BE2C (cell line): ENCODE measurements at regions not wholly inside any gene's neighbourhood (a gene's known extent, or its start where the extent isn't known, plus 50 kb on each side); places are given as distances from the start of the nearest gene placed in this dataset.

Experiments used
- DNase-seq: peaks from one replicate; pipeline ENCODE4 v3.0.0-alpha.2; 2020
- H3K27me3 ChIP-seq: fragments of 250-450 bp; sonication (Bioruptor Pico); 2 replicates; pipeline ENCODE4 v1.5.1; 2020; ENCODE audit warnings: mild to moderate bottlenecking
- H3K36me3 ChIP-seq: fragments of 250-450 bp; sonication (Bioruptor Pico); 2 replicates; pipeline ENCODE4 v1.5.1; 2020; ENCODE audit warnings: mild to moderate bottlenecking
- H3K4me1 ChIP-seq: fragments of 250-450 bp; sonication (Bioruptor Pico); 2 replicates; pipeline ENCODE4 v1.5.1; 2020
- H3K4me3 ChIP-seq: 2 replicates; pipeline ENCODE4 v1.5.1; 2011; ENCODE audit warnings: low read depth, low read length
- H3K9me3 ChIP-seq: fragments of 250-450 bp; sonication (Bioruptor Pico); 2 replicates; pipeline ENCODE4 v1.5.1; 2020
- CTCF ChIP-seq: IDR thresholded peaks from 2 replicates; pipeline ENCODE4 v1.5.1; 2012; ENCODE audit warnings: mild to moderate bottlenecking, low read depth, low read length

GRCh38 chr2:107187870-107188269 lies 301.9 kb upstream of the ST6GAL2 start:
- no peaks in the 10 kb centered on the region for H3K9me3 ChIP-seq
- no peak for TF ChIP-seq CTCF
- H3K36me3 ChIP-seq, result no peaks in the 10 kb centered on the region
- H3K4me3 ChIP-seq, result no peak overlapping the region
- no peaks in the 10 kb centered on the region for H3K4me1 ChIP-seq
- DNase-seq, result no peak
- no peaks in the 10 kb centered on the region for H3K27me3 ChIP-seq

DNA sequence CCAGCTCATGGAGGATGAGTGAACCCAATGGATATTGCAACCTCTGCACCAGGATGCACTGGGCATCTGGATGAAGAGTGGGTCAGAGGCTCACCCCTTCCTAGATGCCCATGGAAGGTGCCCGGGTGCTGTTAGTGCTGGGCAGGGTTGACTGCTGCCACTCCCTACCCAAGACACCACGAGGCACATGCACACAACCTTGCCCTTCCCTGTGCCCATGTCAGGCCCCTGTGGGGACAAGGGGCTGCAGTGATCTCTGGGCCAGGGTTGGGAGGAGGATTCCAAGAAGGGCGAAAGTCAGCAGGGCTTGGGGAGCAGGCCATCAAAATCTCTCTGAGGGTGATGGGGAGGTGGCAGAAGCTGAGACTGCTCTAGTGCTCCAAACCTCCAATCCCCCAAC lies 309.7 kb upstream of the ST6GAL2 start:
- Histone ChIP-seq H3K4me3 (no peak overlapping the region), H3K4me1 (no peaks in the 10 kb centered on the region), H3K36me3 (no peaks in the 10 kb centered on the region), H3K9me3 (no peaks in the 10 kb centered on the region), H3K27me3 (no peaks in the 10 kb centered on the region)
- no peak for DNase-seq
- no peak for TF ChIP-seq CTCF

GRCh38 chr2:107197594-107198294 lies 311.8 kb upstream of the ST6GAL2 start:
- DNase-seq, result no peak
- Histone ChIP-seq H3K9me3 (no peaks in the 10 kb centered on the region), H3K27me3 (no peaks in the 10 kb centered on the region), H3K4me3 (no peak overlapping the region), H3K36me3 (no peaks in the 10 kb centered on the region), H3K4me1 (no peaks in the 10 kb centered on the region)
- TF ChIP-seq CTCF, result no peak

- no peak for DNase-seq
- Histone ChIP-seq H3K36me3 (no peaks in the 10 kb centered on the region), H3K27me3 (no peaks in the 10 kb centered on the region), H3K4me1 (no peaks in the 10 kb centered on the region), H3K9me3 (no peaks in the 10 kb centered on the region), H3K4me3 (no peak overlapping the region)
- no peak for TF ChIP-seq CTCF
These were observed 317.1 kb upstream of the ST6GAL2 start for GRCh38 chr2:107202962-107203591.

DNA sequence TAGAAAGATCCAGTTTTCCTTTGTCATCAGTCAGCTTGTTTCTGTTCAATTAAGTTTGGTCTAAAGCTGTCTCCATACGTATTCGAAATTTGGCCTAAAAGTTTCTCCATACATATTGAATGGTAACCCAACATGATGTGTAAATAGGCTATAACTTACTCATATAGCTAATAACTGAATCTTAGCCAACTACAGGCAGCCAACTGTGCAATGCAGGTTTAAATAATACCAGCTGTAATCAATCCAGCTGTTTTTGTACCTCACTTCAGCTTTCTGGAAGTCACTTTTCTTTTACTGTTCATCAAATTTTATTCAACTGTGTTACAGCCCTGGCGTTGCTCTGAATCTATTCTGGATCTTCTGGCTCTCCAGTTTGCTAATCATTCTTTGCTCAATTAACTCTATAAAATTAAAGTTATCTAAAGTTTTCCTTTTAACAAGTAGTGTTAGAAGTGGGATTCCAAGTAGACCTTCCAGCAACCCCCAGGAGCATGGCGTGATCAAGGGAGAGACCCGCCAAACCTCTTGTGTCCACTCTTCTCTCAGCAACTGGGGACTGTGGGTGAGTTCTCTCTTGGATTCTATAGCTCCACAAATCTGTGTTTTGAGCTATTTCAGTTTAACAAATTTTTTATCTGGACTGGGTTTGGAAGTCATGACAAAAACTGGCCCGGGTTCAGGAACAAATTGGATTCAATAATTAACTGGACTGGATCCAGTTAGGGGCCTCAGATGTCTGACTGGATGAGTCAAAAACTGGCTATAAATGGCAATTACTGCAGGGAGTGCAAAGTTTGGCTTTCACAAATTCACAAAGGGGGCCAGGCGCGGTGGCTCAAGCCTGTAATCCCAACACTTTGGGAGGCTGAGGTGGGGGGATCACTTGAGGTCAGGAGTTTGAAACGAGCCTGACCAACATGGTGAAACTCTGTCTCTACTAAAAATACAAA lies 329.7 kb upstream of the ST6GAL2 start:
- no peak for DNase-seq
- no peaks in the 10 kb centered on the region for H3K36me3 ChIP-seq
- TF ChIP-seq CTCF, result no peak
- no peaks in the 10 kb centered on the region for H3K9me3 ChIP-seq
- H3K4me3 ChIP-seq, result no peak overlapping the region
- no peaks in the 10 kb centered on the region for H3K27me3 ChIP-seq
- H3K4me1 ChIP-seq, result no peaks in the 10 kb centered on the region
